Keratinocyte (primary cell): ENCODE measurements at regions not wholly inside any gene's neighbourhood (a gene's known extent, or its start where the extent isn't known, plus 50 kb on each side); places are given as distances from the start of the nearest gene placed in this dataset.

ENCODE experiments used
- DNase-seq: peaks from one replicate; pipeline ENCODE4 v3.0.0-alpha.2; 2011; ENCODE audit warnings: low read depth, missing footprints, low spot score
- FAIRE-seq: peaks from 2 replicates; lab custom pipeline; 2011; peaks lifted over from hg19 to GRCh38; lab: Jason Lieb, UNC
- H2AFZ ChIP-seq: 2 replicates; pipeline ENCODE4 v1.6.0; 2012; ENCODE audit warnings: low read length, control low read depth, inconsistent platforms; ENCODE audit not compliant: control insufficient read depth
- H3K27ac ChIP-seq: 2 replicates; pipeline ENCODE4 v1.5.1; 2011; ENCODE audit warnings: low read length; ENCODE audit not compliant: control insufficient read depth, insufficient read depth
- H3K27me3 ChIP-seq: 3 replicates; pipeline ENCODE4 v1.6.0; 2011; ENCODE audit warnings: low read length; ENCODE audit not compliant: control insufficient read depth, insufficient read depth; ENCODE audit errors: extremely low read depth
- H3K36me3 ChIP-seq, 2 experiments: 2 replicates in 1 of 2; 3 replicates in 1 of 2; pipeline ENCODE4 v1.5.1; 2011; ENCODE audit warnings: low read length in 2 of 2, mild to moderate bottlenecking in 1 of 2; ENCODE audit not compliant: control insufficient read depth in 2 of 2, insufficient read depth in 2 of 2; ENCODE audit errors: extremely low read depth in 1 of 2
- H3K4me1 ChIP-seq: 3 replicates; pipeline ENCODE4 v1.5.1; 2011; ENCODE audit warnings: low read length; ENCODE audit not compliant: control insufficient read depth, insufficient read depth; ENCODE audit errors: extremely low read depth
- H3K4me2 ChIP-seq: 3 replicates; pipeline ENCODE4 v1.6.0; 2011; ENCODE audit warnings: low read depth, low read length; ENCODE audit not compliant: control insufficient read depth, insufficient read depth; ENCODE audit errors: extremely low read depth
- H3K4me3 ChIP-seq, 3 experiments: fragments of 200-600 bp in 1 of 3; sonication (generic) in 1 of 3; 2 replicates in 2 of 3; 3 replicates in 1 of 3; pipeline ENCODE4 v1.5.1; 2011 to 2016; ENCODE audit warnings: low read length in 3 of 3, mild to moderate bottlenecking in 3 of 3, control low read depth in 2 of 3, inconsistent platforms in 1 of 3, low read depth in 1 of 3, mixed read lengths in 1 of 3, mixed run types in 1 of 3, moderate library complexity in 1 of 3; ENCODE audit not compliant: control insufficient read depth in 2 of 3, insufficient read depth in 2 of 3; ENCODE audit errors: extremely low read depth in 1 of 3
- H3K79me2 ChIP-seq: 2 replicates; pipeline ENCODE4 v1.6.0; 2012; ENCODE audit warnings: low read length; ENCODE audit not compliant: control insufficient read depth, insufficient read depth
- H3K9ac ChIP-seq: 3 replicates; pipeline ENCODE4 v1.6.0; 2011; ENCODE audit warnings: low read length; ENCODE audit not compliant: control insufficient read depth, insufficient read depth; ENCODE audit errors: extremely low read depth
- H3K9me1 ChIP-seq: 3 replicates; pipeline ENCODE4 v1.6.0; 2011; ENCODE audit warnings: low read length; ENCODE audit not compliant: control insufficient read depth, insufficient read depth; ENCODE audit errors: extremely low read depth
- H3K9me3 ChIP-seq: 2 replicates; pipeline ENCODE4 v1.5.1; 2012; ENCODE audit warnings: low read depth, low read length; ENCODE audit not compliant: control insufficient read depth
- H4K20me1 ChIP-seq: 3 replicates; pipeline ENCODE4 v1.6.0; 2011; ENCODE audit warnings: low read length; ENCODE audit not compliant: control insufficient read depth, insufficient read depth; ENCODE audit errors: extremely low read depth
- CTCF ChIP-seq, 3 experiments: IDR thresholded peaks in 1 of 3; conservative IDR thresholded peaks in 1 of 3; optimal IDR thresholded peaks in 1 of 3; 2 replicates in 2 of 3; 3 replicates in 1 of 3; pipeline versions ENCODE3 to v1.5.1; 2011; ENCODE audit warnings: low read length in 3 of 3, mild to moderate bottlenecking in 3 of 3, moderate library complexity in 2 of 3, control low read depth in 1 of 3, inconsistent platforms in 1 of 3; ENCODE audit not compliant: insufficient read depth in 2 of 3; ENCODE audit errors: extremely low read depth in 1 of 3
- EZH2 ChIP-seq: IDR thresholded peaks from one replicate; pipeline ENCODE4 v1.6.1; 2012; ENCODE audit warnings: inconsistent platforms, mild to moderate bottlenecking, low read length, moderate library complexity
- dilution Hi-C: fragments of 300-500 bp; cut with MboI; formaldehyde crosslinking; loops from one replicate; pipeline ENCODE4 v1.7.0; 2020; ENCODE audit warnings: low sequenced_read_pairs; ENCODE audit not compliant: extremely low pct_ligation_motif_present

GRCh38 chr10:128429321-128429720 is 303.1 kb upstream of the MKI67 start:
- Histone ChIP-seq H3K27me3 (no peaks in the 10 kb centered on the region), H3K9me3 (peaks cover 18% of the 10 kb centered on the region), H3K9ac (no peak overlapping the region), H3K4me1 (no peaks in the 10 kb centered on the region), H2AFZ (no peak overlapping the region), H3K4me2 (no peak overlapping the region), H3K9me1 (no peaks in the 10 kb centered on the region), H4K20me1 (no peaks in the 10 kb centered on the region), H3K79me2 (no peaks in the 10 kb centered on the region), H3K4me3 (no peak overlapping the region), H3K36me3 (no peaks in the 10 kb centered on the region), H3K27ac (no peak overlapping the region)
- FAIRE-seq (no peak), DNase-seq (no peak)
- dilution Hi-C loops: no loop called here
- TF ChIP-seq CTCF (optimal IDR thresholded peaks at IDR 0.05 in 1 of 3, IDR thresholded peaks at IDR 0.05 in 1 of 3, conservative IDR thresholded peaks at IDR 0.05 in 1 of 3; ENCODE audit: extremely low read depth in 1 of 3, insufficient read depth in 2 of 3, low read length in 3 of 3): no peak
- TF ChIP-seq EZH2: no peak

GRCh38 chr10:128429835-128430513 is 303.8 kb upstream of the MKI67 start:
- no peak for FAIRE-seq
- Histone ChIP-seq H3K27me3 (no peaks in the 10 kb centered on the region), H4K20me1 (no peaks in the 10 kb centered on the region), H3K27ac (no peak overlapping the region), H2AFZ (no peak overlapping the region), H3K4me3 (no peak overlapping the region), H3K4me1 (no peaks in the 10 kb centered on the region), H3K9me1 (no peaks in the 10 kb centered on the region), H3K9ac (no peak overlapping the region), H3K9me3 (peaks cover 18% of the 10 kb centered on the region), H3K36me3 (no peaks in the 10 kb centered on the region), H3K4me2 (no peak overlapping the region), H3K79me2 (no peaks in the 10 kb centered on the region)
- dilution Hi-C loops: no loop called here
- TF ChIP-seq EZH2 (no peak), CTCF (optimal IDR thresholded peaks at IDR 0.05 in 1 of 3, IDR thresholded peaks at IDR 0.05 in 1 of 3, conservative IDR thresholded peaks at IDR 0.05 in 1 of 3; ENCODE audit: extremely low read depth in 1 of 3, insufficient read depth in 2 of 3, low read length in 3 of 3) (no peak)
- no peak for DNase-seq
